ENCODE measurements at regions not wholly inside any gene's neighbourhood (a gene's known extent, or its start where the extent isn't known, plus 50 kb on each side); places are given as distances from the start of the nearest gene placed in this dataset.
"Not testable (repeated sequence)": the region's sequence is repeated elsewhere in the genome, so short reads cannot be mapped to it uniquely, and the experiment has no call there.

DNA sequence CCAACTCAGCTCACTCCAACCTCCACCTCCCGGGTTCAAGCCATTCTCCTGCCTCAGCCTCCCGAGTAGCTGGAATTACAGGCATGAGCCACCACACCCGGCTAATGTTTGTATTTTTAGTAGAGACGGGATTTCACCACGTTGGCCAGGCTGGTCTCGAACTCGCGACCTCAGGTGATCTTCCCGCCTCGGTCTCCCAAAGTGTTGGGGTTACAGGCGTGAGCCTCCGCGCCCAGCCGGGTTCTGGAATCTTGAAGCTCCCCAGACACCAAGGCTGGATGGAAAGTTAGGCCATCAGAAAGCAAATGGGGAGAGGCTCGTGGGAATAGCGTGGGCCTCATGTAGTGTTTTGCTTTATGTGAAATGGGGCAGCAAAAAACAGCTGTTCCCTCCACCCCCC lies 81.0 kb upstream of the PPP2R3B start:
- no CpG with 5 or more reads among the region's 16 CpGs for WGBS (ENCODE audit: extremely low coverage, insufficient read length, low lambda C conversion rate)

More for the DNA sequence above, 81.0 kb upstream of the PPP2R3B start:
- not testable (repeated sequence) for H2BK20ac ChIP-seq (ENCODE audit: low read depth, low read length, poor library complexity, severe bottlenecking); H4K91ac ChIP-seq (ENCODE audit: insufficient read length, low read depth, low read length); H3K4me3 Mint-ChIP-seq; H3K36me3 Mint-ChIP-seq (ENCODE audit: insufficient read depth in 1 of 3, low read depth in 3 of 3); H3K27ac ChIP-seq (ENCODE audit: insufficient read length, low read depth, low read length); H3K27me3 ChIP-seq (ENCODE audit: insufficient read depth, low read length); H4K8ac ChIP-seq (replicated peaks; ENCODE audit: insufficient read length, low read depth, low read length); H2BK120ac ChIP-seq (ENCODE audit: low read depth, low read length, poor library complexity, severe bottlenecking); H3K18ac ChIP-seq (ENCODE audit: insufficient read length, low read depth, low read length); H3K23ac ChIP-seq (ENCODE audit: insufficient read length, low read depth, low read length); H3K9ac ChIP-seq (ENCODE audit: extremely low read depth, insufficient read length, low read length); H2AFZ ChIP-seq (ENCODE audit: low read length); H3K9me3 ChIP-seq (ENCODE audit: control insufficient read depth, low read depth, low read length); H3K56ac ChIP-seq (ENCODE audit: insufficient read length, low read depth, low read length); H3K14ac ChIP-seq (ENCODE audit: insufficient read depth, low read length); H2BK5ac ChIP-seq (ENCODE audit: insufficient read length, low read length); H3K27ac Mint-ChIP-seq; H3K27me3 Mint-ChIP-seq (ENCODE audit: low read depth); H3K4me1 Mint-ChIP-seq; H3K79me1 ChIP-seq (ENCODE audit: insufficient read depth, low read depth, low read length, poor library complexity, severe bottlenecking); H4K5ac ChIP-seq (ENCODE audit: insufficient read length, low read depth, low read length); H3K23me2 ChIP-seq (ENCODE audit: insufficient read length, low read depth, low read length, poor library complexity, severe bottlenecking); H3K4me1 ChIP-seq (ENCODE audit: insufficient read depth, low read length); H2AK5ac ChIP-seq (ENCODE audit: insufficient read length, low read length); H3T11ph ChIP-seq (ENCODE audit: low read length); H4K20me1 ChIP-seq (ENCODE audit: control insufficient read depth, insufficient read depth, insufficient read length); H2BK15ac ChIP-seq (ENCODE audit: low read depth, low read length); H3K4ac ChIP-seq (ENCODE audit: low read depth, low read length); H3K79me2 ChIP-seq (ENCODE audit: insufficient read depth, low read length); H3K4me2 ChIP-seq (ENCODE audit: insufficient read depth, insufficient read length, low read length); DNase-seq; H3K9me3 Mint-ChIP-seq; H2BK12ac ChIP-seq (ENCODE audit: insufficient read length, low read depth, low read length)
